AG09319 (cell line): ENCODE measurements at regions not wholly inside any gene's neighbourhood (a gene's known extent, or its start where the extent isn't known, plus 50 kb on each side); places are given as distances from the start of the nearest gene placed in this dataset.

ENCODE experiments used
- DNase-seq: peaks from one replicate; pipeline ENCODE4 v3.0.0-alpha.2; 2010; ENCODE audit warnings: low read depth; ENCODE audit errors: extremely low read depth
- TF ChIP-seq, protein P1 (sequence below): IDR thresholded peaks from 2 replicates; pipeline ENCODE4 v1.5.1; 2011; ENCODE audit warnings: low read depth, mild to moderate bottlenecking, inconsistent platforms, low read length, moderate library complexity

DNA sequence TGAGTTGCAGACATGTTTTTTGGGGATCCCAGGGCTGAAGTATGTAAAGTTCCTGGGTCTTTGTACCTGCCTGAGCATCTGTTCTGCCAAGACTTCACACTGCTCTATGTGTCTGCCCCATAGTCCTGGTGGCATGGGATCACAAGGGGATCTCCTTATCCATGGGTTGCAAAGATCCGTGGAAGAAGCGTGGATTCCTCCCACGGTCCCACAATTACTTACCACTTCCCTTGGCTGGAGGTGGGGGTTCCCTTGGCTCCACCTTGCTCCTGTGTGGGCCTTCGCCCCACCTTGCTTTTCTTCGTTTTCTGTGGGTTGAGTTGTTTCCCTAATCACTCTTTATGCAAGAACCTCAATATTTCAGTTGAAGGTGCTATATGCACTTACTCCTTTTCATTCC, 157.4 kb upstream of the CHORDC1 start:
- DNase-seq, result no peak
- TF ChIP-seq, protein P1, sequence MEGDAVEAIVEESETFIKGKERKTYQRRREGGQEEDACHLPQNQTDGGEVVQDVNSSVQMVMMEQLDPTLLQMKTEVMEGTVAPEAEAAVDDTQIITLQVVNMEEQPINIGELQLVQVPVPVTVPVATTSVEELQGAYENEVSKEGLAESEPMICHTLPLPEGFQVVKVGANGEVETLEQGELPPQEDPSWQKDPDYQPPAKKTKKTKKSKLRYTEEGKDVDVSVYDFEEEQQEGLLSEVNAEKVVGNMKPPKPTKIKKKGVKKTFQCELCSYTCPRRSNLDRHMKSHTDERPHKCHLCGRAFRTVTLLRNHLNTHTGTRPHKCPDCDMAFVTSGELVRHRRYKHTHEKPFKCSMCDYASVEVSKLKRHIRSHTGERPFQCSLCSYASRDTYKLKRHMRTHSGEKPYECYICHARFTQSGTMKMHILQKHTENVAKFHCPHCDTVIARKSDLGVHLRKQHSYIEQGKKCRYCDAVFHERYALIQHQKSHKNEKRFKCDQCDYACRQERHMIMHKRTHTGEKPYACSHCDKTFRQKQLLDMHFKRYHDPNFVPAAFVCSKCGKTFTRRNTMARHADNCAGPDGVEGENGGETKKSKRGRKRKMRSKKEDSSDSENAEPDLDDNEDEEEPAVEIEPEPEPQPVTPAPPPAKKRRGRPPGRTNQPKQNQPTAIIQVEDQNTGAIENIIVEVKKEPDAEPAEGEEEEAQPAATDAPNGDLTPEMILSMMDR, result no peak

DNA sequence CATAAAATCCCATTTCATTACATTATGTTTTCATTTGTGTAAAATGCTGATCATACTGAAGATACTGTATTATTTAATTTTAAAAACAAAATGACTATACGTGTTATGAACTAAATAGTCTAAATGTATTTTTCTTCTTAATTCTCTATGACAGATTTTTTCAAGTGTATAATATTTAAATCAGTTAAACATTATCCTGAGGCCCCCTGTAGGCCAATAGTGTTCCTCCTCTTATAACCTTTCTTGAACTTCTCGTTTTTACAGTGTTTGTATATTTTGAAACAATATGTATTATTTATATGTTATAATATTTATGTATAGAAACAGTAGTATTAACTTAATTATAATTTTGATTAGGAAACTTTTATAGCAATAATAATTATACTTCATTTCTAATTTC, 151.1 kb upstream of the CHORDC1 start:
- TF ChIP-seq, protein P1, result no peak
- DNase-seq, result no peak

DNA sequence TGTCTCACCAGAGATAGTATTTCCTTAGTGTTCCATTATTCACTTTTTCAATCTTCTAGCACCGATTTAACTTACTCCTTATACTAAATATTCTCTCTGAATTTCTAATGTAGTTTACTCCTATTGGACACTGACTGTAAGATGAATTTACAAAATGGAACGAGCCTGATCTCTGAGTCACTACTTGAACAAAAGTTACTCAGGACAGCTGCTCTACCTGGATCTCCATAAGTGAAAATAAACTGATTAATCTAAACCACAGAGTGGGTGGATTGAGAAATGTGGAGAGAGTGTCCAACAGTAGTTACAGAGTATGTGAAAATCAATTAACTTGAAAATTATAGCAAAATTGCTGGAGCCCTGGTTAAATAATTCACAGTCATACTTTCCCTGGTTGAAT, 141.7 kb upstream of the CHORDC1 start:
- DNase-seq, result no peak
- TF ChIP-seq, protein P1, result no peak

DNA sequence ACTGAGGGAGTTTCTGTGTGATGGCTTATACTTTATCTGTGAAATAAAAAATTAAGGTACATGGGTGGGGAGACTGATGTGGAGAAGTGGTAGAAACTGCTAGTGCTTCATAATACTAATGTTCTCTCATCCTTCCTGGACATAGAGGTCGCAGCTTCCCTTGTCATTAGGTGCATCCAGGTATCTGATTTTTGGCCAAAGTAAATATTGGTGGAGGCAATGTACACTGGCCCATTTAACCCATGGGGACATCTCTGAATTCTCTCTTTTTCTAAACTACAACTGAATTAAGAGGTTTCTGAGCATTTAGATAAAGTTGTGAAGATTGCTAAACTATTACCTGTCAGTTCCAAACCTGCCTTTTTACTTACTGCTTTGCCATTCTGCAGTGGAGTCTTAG, 140.9 kb upstream of the CHORDC1 start:
- TF ChIP-seq, protein P1, result no peak
- DNase-seq, result no peak

DNA sequence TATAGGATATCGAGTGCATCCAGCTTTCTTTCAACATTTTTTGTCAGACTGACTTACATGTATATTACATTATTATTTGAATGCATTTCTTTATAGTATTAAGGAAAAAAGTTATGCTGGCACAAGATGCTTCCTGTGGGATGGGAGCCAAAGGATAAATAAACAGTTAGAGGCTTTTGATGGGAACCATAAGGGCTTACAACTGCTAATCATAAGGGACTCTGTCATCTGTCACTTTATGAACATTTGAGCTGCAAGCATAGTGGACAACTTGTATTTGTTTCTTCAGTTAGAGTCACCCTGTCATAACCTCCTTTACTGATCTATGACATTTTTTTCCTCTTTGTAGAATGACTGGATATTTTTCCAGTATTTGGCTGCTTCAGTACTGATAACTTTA, 132.4 kb upstream of the CHORDC1 start:
- no peak for DNase-seq
- TF ChIP-seq, protein P1, result no peak

DNA sequence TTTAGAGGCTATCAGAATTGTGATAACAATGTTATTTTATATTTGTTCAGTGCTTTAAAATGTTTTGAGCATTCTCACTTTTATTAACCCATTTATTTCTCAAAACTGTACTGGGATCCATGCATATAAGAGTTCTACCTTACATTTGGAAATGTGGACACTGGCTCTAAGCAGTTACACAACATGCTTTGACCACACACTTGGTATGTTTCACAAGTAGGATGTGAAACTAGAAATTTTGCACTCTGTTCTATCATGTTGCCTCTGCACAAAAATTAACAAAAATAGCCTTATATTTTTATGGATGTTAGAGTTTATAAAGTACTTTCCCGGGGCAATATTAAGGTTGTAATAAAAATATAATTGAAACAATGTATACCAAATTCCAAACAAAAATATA, 126.9 kb upstream of the CHORDC1 start:
- TF ChIP-seq, protein P1, result no peak
- DNase-seq, result no peak

DNA sequence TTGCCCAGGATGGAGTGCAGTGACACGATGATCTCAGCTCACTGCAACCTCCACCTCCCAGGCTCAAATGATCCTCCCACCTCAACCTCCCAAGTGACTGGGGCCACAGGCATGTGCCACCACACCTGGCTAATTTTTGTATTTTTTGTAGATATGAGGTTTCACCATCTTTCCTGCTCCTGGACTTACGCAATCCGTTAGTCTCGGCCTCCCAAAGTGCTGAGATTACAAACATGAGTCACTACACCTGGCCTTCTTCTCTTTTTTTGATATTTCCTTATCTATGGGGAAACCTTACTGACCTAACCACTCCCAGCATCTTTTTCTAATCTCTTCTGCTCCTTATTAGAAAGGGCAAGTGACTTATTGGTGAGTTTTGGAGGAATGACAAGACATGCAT, 121.7 kb upstream of the CHORDC1 start:
- TF ChIP-seq, protein P1, result no peak
- no peak for DNase-seq
